ENCODE measurements at regions not wholly inside any gene's neighbourhood (a gene's known extent, or its start where the extent isn't known, plus 50 kb on each side); places are given as distances from the start of the nearest gene placed in this dataset.

DNA sequence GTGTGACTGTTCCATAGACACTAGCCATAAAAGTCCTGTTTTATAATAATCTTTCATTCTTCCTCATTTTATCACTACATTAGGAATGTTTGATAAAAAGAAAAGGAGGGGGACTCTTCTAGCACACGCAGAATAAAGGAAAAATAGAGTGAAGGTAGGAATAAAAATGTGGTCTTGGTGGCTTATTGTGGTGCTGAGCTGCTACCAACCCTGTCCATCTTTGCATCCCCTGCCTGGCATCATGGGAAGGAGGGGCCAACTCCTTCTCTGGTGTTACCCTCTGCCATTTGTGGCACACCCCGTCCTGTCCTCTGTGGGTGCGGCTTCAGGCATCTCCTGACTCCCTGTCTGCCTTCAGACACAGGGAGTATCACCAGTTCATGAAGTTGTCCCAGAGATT is 104.9 kb upstream of the ZNF536 start:
- Histone ChIP-seq H3K27me3 (peaks cover 20% of the 10 kb centered on the region), H3K79me2 (no peaks in the 10 kb centered on the region), H3K36me3 (replicated peaks; ENCODE audit: insufficient read depth, low read depth) (no peaks in the 10 kb centered on the region), H3K4me2 (no peak overlapping the region), H3K27ac (no peak overlapping the region), H2AFZ (no peak overlapping the region), H3K4me1 (ENCODE audit: insufficient read depth) (peaks cover 7% of the 10 kb centered on the region), H3K4me3 (no peak overlapping the region), H3K9me2 (replicated peaks; ENCODE audit: insufficient read depth) (no peaks in the 10 kb centered on the region), H3K9me3 (ENCODE audit: low read depth) (no peaks in the 10 kb centered on the region), H4K20me1 (ENCODE audit: insufficient read depth, poor library complexity, severe bottlenecking) (no peaks in the 10 kb centered on the region)
- DNase-seq (ENCODE audit: low spot score) = no peak
- TF ChIP-seq EZH2 (IDR thresholded peaks at IDR 0.05; ENCODE audit: borderline replicate concordance) = no peak
- TF ChIP-seq EZH2phosphoT487 (IDR thresholded peaks at IDR 0.05; ENCODE audit: low read depth, severe bottlenecking, unreplicated experiment) = no peak
- no peak for TF ChIP-seq CTCF (IDR thresholded peaks at IDR 0.05; ENCODE audit: poor library complexity)
- WGBS (ENCODE audit: low lambda C conversion rate, missing lambda C conversion rate) = 68% methylated on average over 3 of the region's 3 CpGs

GRCh38 chr19:30268601-30269000 is 103.6 kb upstream of the ZNF536 start:
- H3K4me1 ChIP-seq (ENCODE audit: insufficient read depth) = peaks cover 7% of the 10 kb centered on the region
- H3K4me2 ChIP-seq = no peak overlapping the region
- no peaks in the 10 kb centered on the region for H3K9me2 ChIP-seq (replicated peaks; ENCODE audit: insufficient read depth)
- TF ChIP-seq EZH2phosphoT487 (IDR thresholded peaks at IDR 0.05; ENCODE audit: low read depth, severe bottlenecking, unreplicated experiment) (no peak), EZH2 (IDR thresholded peaks at IDR 0.05; ENCODE audit: borderline replicate concordance) (no peak), CTCF (IDR thresholded peaks at IDR 0.05; ENCODE audit: poor library complexity) (no peak)
- H3K79me2 ChIP-seq = no peaks in the 10 kb centered on the region
- no peaks in the 10 kb centered on the region for H3K9me3 ChIP-seq (ENCODE audit: low read depth)
- H3K36me3 ChIP-seq (replicated peaks; ENCODE audit: insufficient read depth, low read depth) = no peaks in the 10 kb centered on the region
- no peak overlapping the region for H3K27ac ChIP-seq
- no peaks in the 10 kb centered on the region for H4K20me1 ChIP-seq (ENCODE audit: insufficient read depth, poor library complexity, severe bottlenecking)
- DNase-seq (ENCODE audit: low spot score) = no peak
- 71% methylated on average over 9 of the region's 9 CpGs for WGBS (ENCODE audit: low lambda C conversion rate, missing lambda C conversion rate)
- H3K27me3 ChIP-seq = peaks cover 20% of the 10 kb centered on the region
- H2AFZ ChIP-seq = no peak overlapping the region
- no peak overlapping the region for H3K4me3 ChIP-seq

- Histone ChIP-seq H3K4me3 (no peak overlapping the region), H3K4me1 (ENCODE audit: insufficient read depth) (no peaks in the 10 kb centered on the region), H3K36me3 (replicated peaks; ENCODE audit: insufficient read depth, low read depth) (no peaks in the 10 kb centered on the region), H3K9me3 (ENCODE audit: low read depth) (no peaks in the 10 kb centered on the region), H3K27me3 (peaks cover 20% of the 10 kb centered on the region), H4K20me1 (ENCODE audit: insufficient read depth, poor library complexity, severe bottlenecking) (no peaks in the 10 kb centered on the region), H3K79me2 (no peaks in the 10 kb centered on the region), H2AFZ (no peak overlapping the region), H3K27ac (no peak overlapping the region), H3K9me2 (replicated peaks; ENCODE audit: insufficient read depth) (no peaks in the 10 kb centered on the region), H3K4me2 (no peak overlapping the region)
- WGBS (ENCODE audit: low lambda C conversion rate, missing lambda C conversion rate) = 81% methylated on average over 9 of the region's 9 CpGs
- DNase-seq (ENCODE audit: low spot score) = no peak
- no peak for TF ChIP-seq EZH2 (IDR thresholded peaks at IDR 0.05; ENCODE audit: borderline replicate concordance)
- no peak for TF ChIP-seq CTCF (IDR thresholded peaks at IDR 0.05; ENCODE audit: poor library complexity)
- TF ChIP-seq EZH2phosphoT487 (IDR thresholded peaks at IDR 0.05; ENCODE audit: low read depth, severe bottlenecking, unreplicated experiment) = no peak
Observed at GRCh38 chr19:30269638-30270037, 102.5 kb upstream of the ZNF536 start.

DNA sequence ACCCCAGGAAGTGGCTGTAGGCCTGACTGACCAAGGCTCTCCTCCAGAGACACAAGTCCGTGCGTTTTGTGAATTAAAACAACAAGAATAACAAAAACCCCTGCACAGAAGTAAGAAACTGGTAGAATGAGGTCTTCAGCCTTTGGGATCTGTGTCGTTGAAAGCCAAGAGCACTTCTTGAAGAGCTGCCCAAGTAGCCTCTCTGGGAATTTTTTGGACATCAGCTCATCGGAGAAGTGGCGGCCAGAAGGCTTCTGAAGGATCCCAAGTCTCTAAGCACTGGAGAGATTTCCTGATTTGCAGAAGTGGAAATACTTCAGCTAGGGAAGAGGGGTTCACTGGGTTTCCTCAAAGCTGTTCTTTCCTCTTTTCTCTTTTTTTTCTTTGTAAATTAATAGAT is 100.4 kb upstream of the ZNF536 start:
- H3K9me2 ChIP-seq (replicated peaks; ENCODE audit: insufficient read depth) = no peaks in the 10 kb centered on the region
- DNase-seq (ENCODE audit: low spot score) = no peak
- H3K9me3 ChIP-seq (ENCODE audit: low read depth) = no peaks in the 10 kb centered on the region
- no peak for TF ChIP-seq CTCF (IDR thresholded peaks at IDR 0.05; ENCODE audit: poor library complexity)
- H3K79me2 ChIP-seq = no peaks in the 10 kb centered on the region
- H3K27me3 ChIP-seq = peaks cover 13% of the 10 kb centered on the region
- H3K4me3 ChIP-seq = no peak overlapping the region
- no peak overlapping the region for H3K27ac ChIP-seq
- H3K36me3 ChIP-seq (replicated peaks; ENCODE audit: insufficient read depth, low read depth) = no peaks in the 10 kb centered on the region
- 95% methylated on average over 5 of the region's 5 CpGs for WGBS (ENCODE audit: low lambda C conversion rate, missing lambda C conversion rate)
- no peak overlapping the region for H2AFZ ChIP-seq
- no peak overlapping the region for H3K4me2 ChIP-seq
- H4K20me1 ChIP-seq (ENCODE audit: insufficient read depth, poor library complexity, severe bottlenecking) = no peaks in the 10 kb centered on the region
- H3K4me1 ChIP-seq (ENCODE audit: insufficient read depth) = no peaks in the 10 kb centered on the region
